Right lung (tissue), 2 donors: ENCODE measurements at regions not wholly inside any gene's neighbourhood (a gene's known extent, or its start where the extent isn't known, plus 50 kb on each side); places are given as distances from the start of the nearest gene placed in this dataset.

Source experiments
- DNase-seq, 2 donors: peaks; one replicate each; pipeline ENCODE4 v3.0.0-alpha.2; 2013

- DNase-seq, result no peak
Observed at GRCh38 chr4:157885811-157886210, 287.0 kb downstream of the GASK1B start.

GRCh38 chr4:157882901-157883300, 289.9 kb downstream of the GASK1B start:
- no peak for DNase-seq

GRCh38 chr4:157880761-157881160, 292.1 kb downstream of the GASK1B start:
- DNase-seq, result no peak

GRCh38 chr4:157854819-157855218, 318.0 kb downstream of the GASK1B start:
- no peak for DNase-seq

GRCh38 chr4:157840648-157841047, 332.2 kb downstream of the GASK1B start:
- no peak for DNase-seq

GRCh38 chr4:157840034-157840433, 332.8 kb downstream of the GASK1B start:
- DNase-seq, result no peak

- DNase-seq, result no peak
Observed at GRCh38 chr4:157838366-157838765, 334.5 kb downstream of the GASK1B start.

GRCh38 chr4:157837071-157837703, 335.6 kb downstream of the GASK1B start:
- no peak for DNase-seq

- no peak for DNase-seq
Observed at GRCh38 chr4:157832596-157832995, 340.2 kb downstream of the GASK1B start.

- DNase-seq, result no peak
Observed at GRCh38 chr4:157824021-157824420, 348.8 kb downstream of the GASK1B start.

- DNase-seq, result no peak
Observed at GRCh38 chr4:157821814-157822213, 351.0 kb downstream of the GASK1B start.

- no peak for DNase-seq
Observed at GRCh38 chr4:157819693-157820464, 352.9 kb downstream of the GASK1B start.

- no peak for DNase-seq
Observed at GRCh38 chr4:157818946-157819692, 353.7 kb downstream of the GASK1B start.

- no peak for DNase-seq
Observed at GRCh38 chr4:157810137-157810774, 362.6 kb downstream of the GASK1B start.

- no peak for DNase-seq
Observed at GRCh38 chr4:157808796-157809383, 363.9 kb downstream of the GASK1B start.

GRCh38 chr4:157806184-157806583, 366.6 kb downstream of the GASK1B start:
- no peak for DNase-seq

GRCh38 chr4:157804986-157805385, 367.8 kb downstream of the GASK1B start:
- DNase-seq, result no peak

- no peak for DNase-seq
Observed at GRCh38 chr4:157803845-157804521, 368.8 kb downstream of the GASK1B start.

- DNase-seq, result no peak
Observed at GRCh38 chr4:157803421-157803820, 369.4 kb downstream of the GASK1B start.

GRCh38 chr4:157795495-157795894, 377.3 kb downstream of the GASK1B start:
- DNase-seq, result no peak

GRCh38 chr4:157792716-157793115, 380.1 kb downstream of the GASK1B start:
- DNase-seq, result no peak
